ENCODE measurements at regions not wholly inside any gene's neighbourhood (a gene's known extent, or its start where the extent isn't known, plus 50 kb on each side); places are given as distances from the start of the nearest gene placed in this dataset.

DNA sequence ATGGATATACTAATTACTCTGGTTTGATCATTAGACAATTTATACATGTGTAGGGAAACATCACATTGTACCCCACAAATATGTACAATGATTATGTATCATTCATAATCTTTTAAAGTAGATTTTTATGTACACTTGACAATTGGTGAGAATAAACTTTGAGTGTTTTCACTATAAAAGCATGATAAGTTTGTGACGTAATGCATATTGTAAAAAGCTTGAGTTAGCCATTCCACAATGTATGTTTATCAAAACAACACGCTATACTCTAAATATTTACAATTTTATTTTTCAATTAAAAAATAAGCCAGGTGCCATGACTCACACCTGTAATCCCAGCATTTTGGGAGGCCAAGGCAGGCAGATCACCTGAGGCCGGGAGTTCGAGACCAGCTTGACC, 360.1 kb upstream of the ITGA1 start:
- H3K36me3 ChIP-seq (ENCODE audit: control insufficient read depth in 1 of 2, insufficient read depth in 2 of 2, low read length in 2 of 2), result no peaks in the 10 kb centered on the region
- no peaks in the 10 kb centered on the region for H3K4me1 ChIP-seq (ENCODE audit: control insufficient read depth in 1 of 2, insufficient read depth in 2 of 2, low read length in 2 of 2)
- no peak overlapping the region for H3K23ac ChIP-seq (ENCODE audit: low read length)
- H3K9ac ChIP-seq (ENCODE audit: low read length), result no peak overlapping the region
- no peaks in the 10 kb centered on the region for H3K79me2 ChIP-seq (ENCODE audit: control insufficient read depth, insufficient read depth, low read length, poor library complexity)
- H3K27ac ChIP-seq (ENCODE audit: low read depth, low read length), result no peak overlapping the region
- no peak overlapping the region for H2AK5ac ChIP-seq (ENCODE audit: low read length)
- no peaks in the 10 kb centered on the region for H3K27me3 ChIP-seq (ENCODE audit: insufficient read depth, low read length)
- no peaks in the 10 kb centered on the region for H3K79me1 ChIP-seq (ENCODE audit: low read length)
- H2BK12ac ChIP-seq (ENCODE audit: low read length), result no peak overlapping the region
- no peak overlapping the region for H3K4ac ChIP-seq (ENCODE audit: low read depth, low read length)
- H3K14ac ChIP-seq (ENCODE audit: low read length), result no peak overlapping the region
- H2AFZ ChIP-seq (ENCODE audit: insufficient read depth, low read length, poor library complexity), result no peak overlapping the region
- no peak overlapping the region for H4K8ac ChIP-seq (ENCODE audit: low read depth, low read length)
- no peak overlapping the region for H2BK120ac ChIP-seq (ENCODE audit: insufficient read depth, low read length, poor library complexity)
- H4K12ac ChIP-seq (ENCODE audit: low read depth, low read length), result no peak overlapping the region
- H3K9me3 ChIP-seq (ENCODE audit: insufficient read depth, low read depth, low read length), result no peaks in the 10 kb centered on the region
- no peak overlapping the region for H4K91ac ChIP-seq (ENCODE audit: low read depth, low read length)
- H3K4me3 ChIP-seq (ENCODE audit: low read depth, low read length), result no peak overlapping the region
- H2BK5ac ChIP-seq (ENCODE audit: low read depth, low read length, poor library complexity), result no peak overlapping the region
- H3K18ac ChIP-seq (ENCODE audit: low read length), result no peak overlapping the region
- no peak overlapping the region for H3K4me2 ChIP-seq (ENCODE audit: low read length)
- WGBS (ENCODE audit: extremely low coverage, insufficient coverage, insufficient read length), result 100% methylated on average over 1 of the region's 4 CpGs
- DNase-seq, result no peak

DNA sequence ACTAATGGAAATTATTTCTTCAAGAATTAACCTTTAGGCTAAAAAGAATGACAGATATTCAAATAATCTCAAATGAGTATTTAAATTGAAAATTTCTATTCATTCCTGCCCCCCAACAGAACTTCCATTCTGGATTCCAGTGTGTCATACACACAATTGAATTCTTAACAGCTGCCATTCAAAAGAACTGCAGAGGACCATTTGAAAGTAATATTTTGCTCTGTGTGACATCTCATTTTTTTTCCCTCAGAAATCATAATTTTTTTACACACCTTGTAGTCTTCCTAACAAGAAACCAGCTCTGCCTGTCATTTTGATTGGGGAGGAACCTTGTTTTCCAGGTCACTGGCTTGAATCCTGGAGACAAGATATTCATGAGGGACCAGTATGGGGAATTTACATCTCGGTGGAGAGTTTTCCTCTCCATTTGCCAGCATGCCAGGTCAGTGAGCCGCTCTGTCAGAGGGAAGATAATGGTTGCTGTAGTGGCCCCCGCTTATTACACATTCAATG, 358.7 kb upstream of the ITGA1 start:
- H2AK5ac ChIP-seq (ENCODE audit: low read length), result no peak overlapping the region
- H3K4me3 ChIP-seq (ENCODE audit: low read depth, low read length), result no peak overlapping the region
- H2BK12ac ChIP-seq (ENCODE audit: low read length), result no peak overlapping the region
- H3K23ac ChIP-seq (ENCODE audit: low read length), result no peak overlapping the region
- no peaks in the 10 kb centered on the region for H3K27me3 ChIP-seq (ENCODE audit: insufficient read depth, low read length)
- WGBS (ENCODE audit: extremely low coverage, insufficient coverage, insufficient read length), result no CpG with 5 or more reads among the region's 3 CpGs
- DNase-seq, result no peak
- no peak overlapping the region for H2BK120ac ChIP-seq (ENCODE audit: insufficient read depth, low read length, poor library complexity)
- no peak overlapping the region for H3K9ac ChIP-seq (ENCODE audit: low read length)
- H3K9me3 ChIP-seq (ENCODE audit: insufficient read depth, low read depth, low read length), result no peaks in the 10 kb centered on the region
- H4K12ac ChIP-seq (ENCODE audit: low read depth, low read length), result no peak overlapping the region
- no peak overlapping the region for H3K4ac ChIP-seq (ENCODE audit: low read depth, low read length)
- no peak overlapping the region for H2AFZ ChIP-seq (ENCODE audit: insufficient read depth, low read length, poor library complexity)
- H3K18ac ChIP-seq (ENCODE audit: low read length), result no peak overlapping the region
- H3K27ac ChIP-seq (ENCODE audit: low read depth, low read length), result no peak overlapping the region
- H3K4me2 ChIP-seq (ENCODE audit: low read length), result no peak overlapping the region
- no peak overlapping the region for H3K14ac ChIP-seq (ENCODE audit: low read length)
- no peaks in the 10 kb centered on the region for H3K79me2 ChIP-seq (ENCODE audit: control insufficient read depth, insufficient read depth, low read length, poor library complexity)
- no peak overlapping the region for H2BK5ac ChIP-seq (ENCODE audit: low read depth, low read length, poor library complexity)
- no peak overlapping the region for H4K8ac ChIP-seq (ENCODE audit: low read depth, low read length)
- no peaks in the 10 kb centered on the region for H3K36me3 ChIP-seq (ENCODE audit: control insufficient read depth in 1 of 2, insufficient read depth in 2 of 2, low read length in 2 of 2)
- no peaks in the 10 kb centered on the region for H3K4me1 ChIP-seq (ENCODE audit: control insufficient read depth in 1 of 2, insufficient read depth in 2 of 2, low read length in 2 of 2)
- no peaks in the 10 kb centered on the region for H3K79me1 ChIP-seq (ENCODE audit: low read length)
- H4K91ac ChIP-seq (ENCODE audit: low read depth, low read length), result no peak overlapping the region

- H3K4me1 ChIP-seq (ENCODE audit: control insufficient read depth in 1 of 2, insufficient read depth in 2 of 2, low read length in 2 of 2), result no peaks in the 10 kb centered on the region
- H3K23ac ChIP-seq (ENCODE audit: low read length), result no peak overlapping the region
- H4K12ac ChIP-seq (ENCODE audit: low read depth, low read length), result no peak overlapping the region
- no peak overlapping the region for H3K18ac ChIP-seq (ENCODE audit: low read length)
- H3K9ac ChIP-seq (ENCODE audit: low read length), result no peak overlapping the region
- H3K79me2 ChIP-seq (ENCODE audit: control insufficient read depth, insufficient read depth, low read length, poor library complexity), result no peaks in the 10 kb centered on the region
- no peak overlapping the region for H4K8ac ChIP-seq (ENCODE audit: low read depth, low read length)
- H3K36me3 ChIP-seq (ENCODE audit: control insufficient read depth in 1 of 2, insufficient read depth in 2 of 2, low read length in 2 of 2), result no peaks in the 10 kb centered on the region
- H2BK12ac ChIP-seq (ENCODE audit: low read length), result no peak overlapping the region
- no peaks in the 10 kb centered on the region for H3K9me3 ChIP-seq (ENCODE audit: insufficient read depth, low read depth, low read length)
- H3K79me1 ChIP-seq (ENCODE audit: low read length), result no peaks in the 10 kb centered on the region
- no peak overlapping the region for H4K91ac ChIP-seq (ENCODE audit: low read depth, low read length)
- no peak overlapping the region for H3K4me2 ChIP-seq (ENCODE audit: low read length)
- H2BK5ac ChIP-seq (ENCODE audit: low read depth, low read length, poor library complexity), result no peak overlapping the region
- H3K4me3 ChIP-seq (ENCODE audit: low read depth, low read length), result no peak overlapping the region
- no peaks in the 10 kb centered on the region for H3K27me3 ChIP-seq (ENCODE audit: insufficient read depth, low read length)
- H2AK5ac ChIP-seq (ENCODE audit: low read length), result no peak overlapping the region
- no CpG with 5 or more reads among the region's 1 CpG for WGBS (ENCODE audit: extremely low coverage, insufficient coverage, insufficient read length)
- no peak overlapping the region for H3K4ac ChIP-seq (ENCODE audit: low read depth, low read length)
- H3K14ac ChIP-seq (ENCODE audit: low read length), result no peak overlapping the region
- no peak for DNase-seq
- no peak overlapping the region for H2BK120ac ChIP-seq (ENCODE audit: insufficient read depth, low read length, poor library complexity)
- H2AFZ ChIP-seq (ENCODE audit: insufficient read depth, low read length, poor library complexity), result no peak overlapping the region
- no peak overlapping the region for H3K27ac ChIP-seq (ENCODE audit: low read depth, low read length)
These were observed 345.9 kb upstream of the ITGA1 start for GRCh38 chr5:52441768-52442167.

DNA sequence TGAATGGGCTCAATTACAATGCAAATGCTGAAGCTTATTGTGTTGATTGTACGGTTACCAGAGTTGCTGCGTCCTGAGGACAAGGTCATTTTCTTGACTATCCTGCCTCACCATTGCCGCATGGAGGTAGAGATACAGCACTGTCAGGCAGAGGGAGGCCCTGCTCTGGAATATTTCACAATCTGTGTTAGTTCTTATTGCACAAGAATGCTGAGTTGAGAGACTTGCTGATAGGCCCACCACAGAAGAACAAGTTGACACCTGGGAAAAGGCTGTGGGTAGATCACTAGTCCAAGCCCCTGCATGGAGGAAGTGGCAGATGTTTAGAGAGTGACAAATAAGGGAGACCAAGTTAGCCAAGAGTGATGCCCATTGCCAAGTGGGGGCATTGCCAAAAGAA, 344.5 kb upstream of the ITGA1 start:
- no peak overlapping the region for H3K14ac ChIP-seq (ENCODE audit: low read length)
- WGBS (ENCODE audit: extremely low coverage, insufficient coverage, insufficient read length), result no CpG with 5 or more reads among the region's 3 CpGs
- H4K8ac ChIP-seq (ENCODE audit: low read depth, low read length), result no peak overlapping the region
- no peak overlapping the region for H4K12ac ChIP-seq (ENCODE audit: low read depth, low read length)
- H2BK120ac ChIP-seq (ENCODE audit: insufficient read depth, low read length, poor library complexity), result no peak overlapping the region
- no peak overlapping the region for H2BK5ac ChIP-seq (ENCODE audit: low read depth, low read length, poor library complexity)
- no peaks in the 10 kb centered on the region for H3K79me2 ChIP-seq (ENCODE audit: control insufficient read depth, insufficient read depth, low read length, poor library complexity)
- H2BK12ac ChIP-seq (ENCODE audit: low read length), result no peak overlapping the region
- H2AFZ ChIP-seq (ENCODE audit: insufficient read depth, low read length, poor library complexity), result no peak overlapping the region
- no peak for DNase-seq
- H3K9ac ChIP-seq (ENCODE audit: low read length), result no peak overlapping the region
- no peaks in the 10 kb centered on the region for H3K9me3 ChIP-seq (ENCODE audit: insufficient read depth, low read depth, low read length)
- H3K79me1 ChIP-seq (ENCODE audit: low read length), result no peaks in the 10 kb centered on the region
- no peak overlapping the region for H3K4me3 ChIP-seq (ENCODE audit: low read depth, low read length)
- H3K36me3 ChIP-seq (ENCODE audit: control insufficient read depth in 1 of 2, insufficient read depth in 2 of 2, low read length in 2 of 2), result no peaks in the 10 kb centered on the region
- H3K27ac ChIP-seq (ENCODE audit: low read depth, low read length), result no peak overlapping the region
- H2AK5ac ChIP-seq (ENCODE audit: low read length), result no peak overlapping the region
- H4K91ac ChIP-seq (ENCODE audit: low read depth, low read length), result no peak overlapping the region
- H3K4ac ChIP-seq (ENCODE audit: low read depth, low read length), result no peak overlapping the region
- no peaks in the 10 kb centered on the region for H3K27me3 ChIP-seq (ENCODE audit: insufficient read depth, low read length)
- no peak overlapping the region for H3K4me2 ChIP-seq (ENCODE audit: low read length)
- H3K18ac ChIP-seq (ENCODE audit: low read length), result no peak overlapping the region
- no peaks in the 10 kb centered on the region for H3K4me1 ChIP-seq (ENCODE audit: control insufficient read depth in 1 of 2, insufficient read depth in 2 of 2, low read length in 2 of 2)
- no peak overlapping the region for H3K23ac ChIP-seq (ENCODE audit: low read length)
